ENCODE measurements at regions not wholly inside any gene's neighbourhood (a gene's known extent, or its start where the extent isn't known, plus 50 kb on each side); places are given as distances from the start of the nearest gene placed in this dataset.
"Not testable (repeated sequence)": the region's sequence is repeated elsewhere in the genome, so short reads cannot be mapped to it uniquely, and the experiment has no call there.

- not testable (repeated sequence) for DNase-seq
These were observed 281.7 kb downstream of the ANAPC1 start for GRCh38 chr2:111602259-111602658.

DNA sequence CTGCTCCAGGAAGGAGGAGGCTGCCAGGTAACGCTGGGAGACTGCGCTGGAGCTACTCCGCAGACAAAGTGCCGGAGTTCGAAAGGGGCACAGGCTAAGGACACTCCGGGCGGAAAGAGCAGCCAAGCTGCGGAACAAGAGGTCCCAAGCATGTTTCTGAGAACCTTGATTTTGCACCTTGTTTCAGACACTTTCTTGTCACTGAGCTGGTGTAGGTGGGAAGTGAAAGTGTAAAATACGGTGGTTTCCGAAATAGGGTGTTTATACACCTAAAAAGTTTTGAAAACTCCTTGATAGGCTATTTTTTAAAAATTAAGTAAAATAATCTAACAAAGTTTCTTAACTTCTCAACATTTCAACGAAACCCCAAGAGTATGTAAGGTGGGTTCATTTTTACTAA is 278.2 kb downstream of the ANAPC1 start:
- not testable (repeated sequence) for DNase-seq

DNA sequence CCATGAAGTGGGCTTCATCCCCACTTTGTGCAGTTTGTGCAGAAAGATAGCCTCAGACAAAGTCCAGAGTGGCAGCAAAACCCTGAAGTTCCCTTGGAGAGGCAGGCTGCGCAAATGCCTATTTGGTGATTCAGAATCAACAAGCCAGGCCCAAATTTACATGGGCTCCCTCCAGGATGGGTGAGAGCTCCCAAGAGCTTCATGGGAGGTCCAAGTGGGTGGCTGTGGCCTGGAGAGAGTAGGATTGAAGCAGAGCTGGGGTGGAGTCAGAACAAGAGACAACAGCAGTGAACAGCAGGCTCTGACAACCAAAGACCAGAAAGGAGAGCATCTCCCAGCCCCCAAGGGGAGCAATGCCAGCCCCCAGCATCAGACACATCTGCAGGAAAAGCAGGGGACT is 277.4 kb downstream of the ANAPC1 start:
- DNase-seq = not testable (repeated sequence)

DNA sequence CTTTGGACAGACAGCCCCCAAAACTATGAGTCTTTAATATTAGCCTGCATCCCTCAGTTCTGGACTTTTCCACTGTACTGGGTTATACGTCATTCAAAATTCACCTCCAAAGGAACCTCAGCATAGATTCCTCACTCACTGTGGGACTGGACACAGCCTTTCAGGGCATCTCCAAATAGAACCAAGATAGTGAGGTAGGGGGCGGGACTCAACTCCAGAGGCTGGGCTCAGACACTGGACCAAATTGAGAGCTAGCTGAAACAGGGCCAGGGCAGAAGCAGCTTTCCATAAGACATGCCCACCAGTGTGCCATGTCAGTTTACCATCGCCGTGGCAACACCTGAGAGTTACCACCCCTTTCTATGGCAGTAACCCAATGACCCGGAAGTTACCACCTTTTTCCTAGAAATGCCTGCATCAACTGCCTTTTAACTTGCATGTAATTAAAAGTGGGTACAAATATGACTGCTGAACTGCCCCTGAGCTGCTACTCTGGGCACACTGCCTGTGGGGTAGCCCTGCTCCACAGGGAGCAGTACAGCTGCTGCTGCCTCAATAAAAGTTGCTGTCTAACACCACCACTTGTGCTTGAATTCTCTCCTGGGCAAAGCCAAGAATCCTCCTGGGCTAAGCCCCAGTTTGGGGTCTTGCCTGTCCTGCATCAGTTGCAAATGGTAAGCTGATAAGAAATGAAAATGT is 274.7 kb downstream of the ANAPC1 start:
- not testable (repeated sequence) for DNase-seq

- not testable (repeated sequence) for DNase-seq
These were observed 274.0 kb downstream of the ANAPC1 start for GRCh38 chr2:111610035-111610434.

- no peak for DNase-seq
These were observed 267.3 kb downstream of the ANAPC1 start for GRCh38 chr2:111616651-111617218.

DNA sequence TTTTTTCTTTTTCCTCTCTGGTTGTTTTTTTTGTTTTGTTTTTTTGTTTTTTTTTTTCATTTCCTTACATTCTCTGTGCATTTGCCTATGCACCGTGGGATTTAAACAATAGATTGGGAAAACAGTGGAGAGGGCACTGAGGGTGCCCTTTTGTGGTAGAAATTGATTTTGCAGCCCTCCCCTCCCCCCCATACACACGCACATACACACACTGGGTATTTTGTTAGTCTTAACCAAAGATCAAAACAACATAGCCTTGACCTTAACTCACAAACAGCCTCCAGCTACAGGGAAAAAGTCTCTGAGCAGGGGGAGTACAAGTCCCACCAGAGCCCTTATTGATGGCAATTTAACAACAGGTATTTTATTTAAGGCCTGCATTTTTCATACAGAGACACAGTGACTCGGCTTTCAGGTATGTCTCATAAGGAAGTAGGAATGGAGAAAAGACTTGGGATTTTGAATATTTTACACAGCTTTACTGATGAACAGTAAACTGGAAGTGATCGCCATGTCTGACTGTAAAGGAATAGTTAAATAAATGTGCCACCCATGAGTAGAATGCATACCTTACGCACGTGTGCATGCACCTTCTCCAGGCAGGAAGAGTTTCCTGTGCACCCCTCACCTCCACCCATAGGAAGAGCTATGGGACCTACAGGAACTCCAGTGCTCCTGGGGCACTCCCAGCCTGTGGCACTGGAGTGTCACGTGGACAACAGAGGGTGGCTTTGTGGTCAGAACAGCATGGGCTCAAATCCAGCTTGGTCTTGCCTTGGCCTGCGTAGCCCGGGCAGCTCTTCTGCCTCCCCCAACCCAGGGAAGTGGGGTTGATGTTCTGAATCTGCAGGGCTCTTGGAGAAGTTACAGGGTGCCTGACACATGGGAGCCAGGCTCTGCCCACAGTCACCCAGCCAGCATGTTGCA is 266.4 kb downstream of the ANAPC1 start:
- peak; percentile 65 for DNase-seq

GRCh38 chr2:111618226-111618977 is 265.6 kb downstream of the ANAPC1 start:
- DNase-seq = peak; percentile 21

- no peak for DNase-seq
These were observed 264.8 kb downstream of the ANAPC1 start for GRCh38 chr2:111618978-111619902.

GRCh38 chr2:111620281-111620680 is 263.7 kb downstream of the ANAPC1 start:
- DNase-seq = no peak

DNA sequence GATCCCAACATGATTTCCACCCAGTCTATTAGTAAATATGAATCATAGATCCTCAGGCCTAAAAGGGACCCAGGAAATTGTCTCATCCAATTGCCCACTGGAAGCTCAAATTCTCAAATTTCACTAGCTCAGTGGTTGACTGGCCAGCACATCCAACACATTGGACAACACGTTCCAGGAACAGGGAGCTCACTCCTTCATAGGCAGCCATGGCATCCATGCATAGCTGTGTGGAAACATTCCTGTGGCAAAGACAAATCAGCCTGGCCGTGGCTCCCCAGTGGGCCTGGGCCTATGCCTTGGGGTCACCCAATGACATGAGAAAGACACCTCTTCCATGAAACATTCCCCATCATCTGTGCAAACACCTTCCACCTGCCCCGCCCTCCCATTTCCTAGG is 261.1 kb downstream of the ANAPC1 start:
- peak; percentile 18 for DNase-seq

- DNase-seq = no peak
These were observed 260.6 kb downstream of the ANAPC1 start for GRCh38 chr2:111623380-111623779.

DNA sequence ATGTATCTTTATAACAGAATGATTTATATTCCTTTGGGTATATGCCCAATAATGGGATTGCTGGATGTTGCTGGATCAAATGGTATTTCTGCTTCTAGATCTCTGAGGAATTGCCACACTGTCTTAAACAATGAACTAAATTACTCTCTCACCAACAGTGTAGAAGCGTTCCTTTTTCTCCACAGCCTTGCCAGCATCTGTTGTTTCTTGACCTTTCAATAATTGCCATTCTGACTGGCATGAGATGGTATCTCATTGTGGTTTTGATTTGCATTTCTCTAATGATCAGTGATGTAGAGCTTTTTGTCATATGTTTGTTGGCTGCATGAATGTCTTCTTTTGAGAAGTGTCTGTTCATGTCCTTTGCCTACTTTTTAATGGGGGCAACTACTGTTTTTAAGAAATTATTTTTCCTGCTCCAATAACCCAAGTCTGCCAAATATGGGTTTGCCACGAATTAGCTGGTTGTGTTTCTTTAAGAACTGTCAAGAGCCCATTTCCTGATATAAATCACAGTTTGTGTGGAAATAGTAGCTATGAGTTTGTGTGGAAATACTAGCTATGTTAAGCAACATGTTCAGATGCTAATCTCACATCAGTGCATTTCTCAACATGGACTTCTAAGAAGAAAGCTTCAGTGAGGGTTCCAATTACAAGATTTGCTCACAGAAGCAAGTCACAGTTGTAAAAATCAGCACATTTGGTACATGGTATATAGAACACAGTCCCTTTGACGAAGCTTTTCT is 259.4 kb downstream of the ANAPC1 start:
- peak; percentile 75 for DNase-seq

GRCh38 chr2:111625157-111625537 is 258.8 kb downstream of the ANAPC1 start:
- DNase-seq = not testable (repeated sequence)

GRCh38 chr2:111626037-111626864 is 257.7 kb downstream of the ANAPC1 start:
- DNase-seq = no peak

DNA sequence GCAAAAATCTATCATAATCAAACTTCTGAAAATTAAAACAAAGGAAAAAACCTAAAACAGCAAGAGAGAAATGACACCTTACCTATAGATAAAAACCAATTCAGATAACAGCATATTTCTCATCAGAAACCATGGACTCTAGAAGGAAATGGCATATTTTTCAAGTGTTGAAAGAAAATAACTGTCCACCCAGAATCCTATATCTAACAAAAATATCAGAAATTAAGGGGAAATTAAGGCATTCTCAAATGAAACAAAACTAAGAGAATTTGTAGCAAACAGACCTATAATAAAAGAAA is 257.2 kb downstream of the ANAPC1 start:
- no peak for DNase-seq

DNA sequence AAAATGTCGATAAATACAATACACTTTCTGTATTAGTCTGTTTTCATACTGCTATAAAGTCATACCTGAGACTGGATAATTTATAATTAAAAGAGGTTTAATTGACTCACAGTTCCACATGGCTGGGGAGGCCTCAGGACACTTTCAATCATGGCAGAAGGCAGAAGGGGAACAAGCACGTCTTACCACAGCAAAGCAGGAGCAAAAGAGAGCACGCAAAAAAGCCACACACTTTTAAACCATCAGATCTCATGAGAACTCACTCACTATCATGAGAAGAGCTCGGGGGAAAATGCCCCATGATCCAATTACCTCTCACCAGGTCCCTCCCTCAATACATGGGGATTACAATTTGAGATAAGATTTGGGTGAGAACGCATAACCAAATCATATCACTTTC is 256.7 kb downstream of the ANAPC1 start:
- DNase-seq = no peak

DNA sequence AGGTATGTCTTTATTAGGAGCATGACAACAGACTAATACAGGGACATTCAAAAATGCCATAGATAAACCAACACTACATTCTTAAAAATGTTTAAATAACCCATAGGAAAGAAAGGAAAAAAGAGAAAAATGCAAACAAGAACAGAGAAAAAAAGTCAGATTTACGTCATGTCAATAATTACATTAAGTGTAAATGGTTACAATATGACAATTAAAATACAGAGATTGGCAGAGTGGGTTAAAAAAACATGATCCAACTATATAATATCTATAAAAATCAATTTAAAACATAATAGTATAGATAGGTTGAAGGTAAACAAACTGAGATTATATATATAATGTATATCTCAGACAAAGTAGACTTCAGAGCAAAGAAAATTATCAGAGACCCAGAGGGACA is 255.8 kb downstream of the ANAPC1 start:
- no peak for DNase-seq

GRCh38 chr2:111629983-111630382 is 254.0 kb downstream of the ANAPC1 start:
- no peak for DNase-seq

- no peak for DNase-seq
These were observed 251.3 kb downstream of the ANAPC1 start for GRCh38 chr2:111632661-111633060.

Measured in fibroblast of skin of right biceps (primary cell).